ENCODE measurements at regions not wholly inside any gene's neighbourhood (a gene's known extent, or its start where the extent isn't known, plus 50 kb on each side); places are given as distances from the start of the nearest gene placed in this dataset.

DNA sequence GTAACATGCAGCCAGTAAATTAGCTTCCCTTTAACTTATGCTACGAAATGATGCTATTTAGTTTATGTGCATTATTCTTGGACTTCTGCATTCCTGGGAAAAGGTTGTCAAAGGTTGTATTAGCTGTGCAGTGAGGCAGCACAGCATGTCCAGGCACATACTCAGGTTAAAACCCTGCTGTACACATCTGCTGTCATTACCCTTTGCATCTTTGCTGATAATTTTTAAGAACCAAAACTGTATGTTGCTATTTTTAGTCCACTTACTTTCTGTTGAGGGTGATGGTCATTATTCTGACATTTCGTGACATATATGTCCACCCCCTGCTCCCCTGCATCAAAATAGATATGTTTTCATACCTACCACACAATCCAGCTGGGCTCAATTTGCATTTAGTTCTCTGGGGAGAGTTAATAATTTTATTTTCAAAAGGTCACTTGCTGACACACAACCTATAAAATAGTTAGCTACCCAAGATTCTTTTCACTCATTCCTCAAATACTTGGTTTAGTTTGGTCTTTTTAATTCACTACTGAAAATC is 142.5 kb upstream of the SPACA1 start:
- no peak for DNase-seq

DNA sequence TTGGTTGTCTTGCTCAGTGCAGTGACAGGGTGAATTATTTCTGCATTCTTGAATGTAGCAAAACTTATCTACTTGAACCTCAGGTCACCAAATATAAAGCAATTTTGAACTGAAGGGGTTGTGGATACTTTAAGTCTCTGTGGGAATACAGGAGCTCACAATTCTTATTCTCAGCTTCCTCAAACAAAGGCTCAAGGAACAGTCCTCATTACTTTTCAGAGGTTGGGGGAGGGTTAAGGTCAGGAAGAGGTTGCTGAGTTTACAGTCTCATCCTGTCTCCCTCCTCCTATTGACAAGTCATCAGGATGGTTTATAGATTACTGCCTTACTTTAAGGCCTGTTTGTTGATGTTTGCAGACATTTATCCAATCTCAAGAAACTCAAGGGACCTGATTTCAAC is 143.6 kb upstream of the SPACA1 start:
- no peak for DNase-seq

DNA sequence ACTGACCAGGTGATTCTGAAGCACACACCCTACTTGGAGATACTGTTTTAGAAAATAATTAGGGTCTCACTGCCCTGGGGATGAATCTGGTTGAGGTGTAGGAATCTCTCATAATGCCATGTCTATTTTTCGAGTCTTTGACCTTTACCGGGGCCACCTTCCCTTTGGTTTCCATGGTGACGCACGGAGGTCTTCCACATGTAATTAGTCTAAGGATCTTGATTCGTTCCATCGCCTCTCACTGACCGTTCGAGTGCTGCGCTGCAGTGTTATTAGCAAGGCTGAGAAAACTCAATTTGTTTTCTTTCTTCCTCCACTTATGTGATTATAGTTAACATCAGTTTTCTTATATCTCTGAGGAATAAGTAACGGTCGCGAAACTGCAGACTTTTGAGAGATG is 144.3 kb upstream of the SPACA1 start:
- DNase-seq: no peak

DNA sequence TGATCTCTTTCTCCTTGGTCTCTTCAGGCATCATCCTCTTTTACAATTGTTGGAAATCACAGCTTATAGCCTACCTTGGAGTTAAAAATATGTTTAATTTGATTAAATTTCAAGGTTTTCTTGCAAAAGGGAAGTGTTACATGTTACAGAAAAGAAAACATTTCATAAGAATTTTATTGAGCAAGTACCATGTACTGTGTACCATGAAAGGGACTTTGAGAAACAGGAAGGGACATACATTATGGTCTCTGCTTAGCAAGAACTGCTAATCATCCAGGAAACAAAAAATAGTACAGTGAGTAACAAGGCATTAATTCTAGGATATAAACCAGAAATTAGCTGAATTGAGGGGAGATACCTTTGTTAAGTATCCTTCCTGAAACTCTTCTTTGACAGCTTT is 145.3 kb upstream of the SPACA1 start:
- DNase-seq: no peak

DNA sequence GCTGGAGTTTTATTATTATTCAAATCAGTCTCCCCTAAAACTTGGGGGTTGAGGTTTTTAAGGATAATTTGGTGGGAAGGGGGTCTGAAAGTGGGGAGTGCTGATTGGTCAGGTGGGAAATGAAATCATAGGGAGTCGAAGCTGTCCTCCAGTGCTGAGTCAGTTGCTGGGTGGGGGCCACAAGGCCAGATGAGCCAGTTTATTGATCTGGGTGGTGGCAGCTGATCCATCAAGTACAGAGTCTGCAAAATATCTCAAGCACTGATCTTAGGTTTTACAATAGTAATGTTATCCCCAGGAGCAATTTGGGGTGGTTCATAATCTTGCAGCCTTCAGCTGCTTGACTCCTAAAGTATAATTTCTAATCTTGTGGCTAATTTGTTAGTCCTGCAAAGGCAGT is 146.0 kb upstream of the SPACA1 start:
- no peak for DNase-seq

DNA sequence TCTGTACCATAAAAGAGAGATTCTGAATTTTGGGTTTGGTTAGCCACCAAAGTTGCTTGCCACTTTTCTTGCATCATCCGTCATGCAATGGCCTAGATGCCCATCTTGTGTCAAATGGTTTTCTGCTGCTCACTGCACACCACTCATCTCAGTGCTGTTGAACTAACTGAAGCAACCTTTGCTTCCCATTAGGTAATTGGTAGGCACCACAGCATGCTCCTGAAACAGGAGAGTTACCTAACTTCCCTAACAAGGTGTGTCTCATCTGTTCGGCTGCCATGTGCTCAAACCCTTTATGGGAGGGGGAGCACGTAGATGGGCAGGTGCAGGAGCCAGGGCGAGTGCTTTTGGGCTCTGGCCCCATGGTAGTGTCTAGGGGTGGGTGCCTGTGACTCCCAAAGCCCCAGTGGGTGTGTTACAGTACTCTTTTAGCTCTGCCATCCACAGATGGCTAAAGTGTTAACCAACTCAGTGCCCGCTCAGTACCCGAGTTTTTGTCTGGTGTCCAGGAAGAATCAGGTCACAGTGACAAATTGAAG is 147.4 kb upstream of the SPACA1 start:
- no peak for DNase-seq

DNA sequence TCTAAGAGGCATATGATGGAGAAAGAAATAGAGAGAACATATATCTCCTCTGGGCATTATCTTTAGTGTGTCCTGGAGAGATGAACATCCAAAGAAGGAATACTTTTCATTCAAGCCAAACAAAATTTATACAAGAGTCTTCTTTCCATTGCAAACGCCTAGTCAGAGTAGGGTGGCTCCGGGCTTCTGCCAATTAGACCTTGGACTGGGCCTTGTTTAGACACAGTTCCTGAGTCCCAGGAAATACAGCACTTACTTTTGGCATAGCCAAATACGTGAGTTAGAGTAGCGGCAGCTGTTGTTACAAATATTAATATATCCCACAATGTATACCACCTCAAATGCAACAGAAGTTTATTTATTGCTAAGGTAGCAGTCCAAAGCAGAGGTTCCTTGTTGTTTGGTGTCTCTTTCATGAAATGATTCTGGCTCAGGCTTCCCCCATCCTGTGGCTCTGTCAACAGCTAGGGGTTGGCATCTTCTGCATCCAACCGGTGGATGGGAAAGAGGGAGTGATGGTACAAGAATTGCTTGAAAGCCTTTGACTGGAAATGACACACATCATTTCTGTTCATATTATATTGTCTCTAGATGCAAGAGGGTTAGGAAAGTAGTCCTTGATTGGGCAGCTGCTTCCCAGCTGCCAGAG is 148.0 kb upstream of the SPACA1 start:
- no peak for DNase-seq

DNA sequence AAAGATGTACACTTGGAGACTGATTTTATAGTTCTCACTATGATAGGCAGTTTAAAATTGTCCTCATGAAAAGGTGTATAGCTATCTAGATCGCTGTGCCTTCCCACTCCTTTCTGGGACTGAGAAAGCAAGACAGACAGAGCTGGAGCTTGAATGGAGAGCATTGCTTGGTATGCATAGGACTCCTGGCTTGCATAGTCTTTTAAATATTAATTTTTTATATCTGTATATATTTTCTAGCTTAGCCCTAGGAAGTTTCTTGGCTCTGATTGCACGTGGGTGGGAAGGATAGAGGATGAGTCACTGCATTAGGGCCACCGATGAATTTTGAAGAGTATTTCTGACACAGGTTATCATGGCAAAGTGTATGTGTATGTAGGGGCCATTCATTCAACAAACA is 150.0 kb upstream of the SPACA1 start:
- DNase-seq: no peak

DNA sequence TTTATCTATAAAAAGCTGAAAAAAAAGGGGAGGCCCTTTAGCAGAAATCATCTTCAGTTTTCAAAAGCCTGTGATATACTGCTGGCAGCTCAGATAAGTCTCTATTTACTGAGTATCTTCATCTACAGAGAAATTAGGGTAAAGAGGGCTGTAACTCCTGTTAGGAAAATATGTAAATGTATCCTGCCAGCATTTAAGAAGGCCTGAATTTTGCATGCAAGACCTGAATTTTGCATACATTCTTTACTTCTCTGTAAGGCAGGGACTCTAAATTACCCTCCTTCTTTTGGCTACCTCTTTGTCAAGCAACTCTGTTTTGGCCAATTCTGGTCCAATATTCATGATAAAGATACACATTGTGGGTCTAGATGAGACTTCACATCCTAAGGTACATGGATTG is 150.6 kb upstream of the SPACA1 start:
- DNase-seq: no peak

DNA sequence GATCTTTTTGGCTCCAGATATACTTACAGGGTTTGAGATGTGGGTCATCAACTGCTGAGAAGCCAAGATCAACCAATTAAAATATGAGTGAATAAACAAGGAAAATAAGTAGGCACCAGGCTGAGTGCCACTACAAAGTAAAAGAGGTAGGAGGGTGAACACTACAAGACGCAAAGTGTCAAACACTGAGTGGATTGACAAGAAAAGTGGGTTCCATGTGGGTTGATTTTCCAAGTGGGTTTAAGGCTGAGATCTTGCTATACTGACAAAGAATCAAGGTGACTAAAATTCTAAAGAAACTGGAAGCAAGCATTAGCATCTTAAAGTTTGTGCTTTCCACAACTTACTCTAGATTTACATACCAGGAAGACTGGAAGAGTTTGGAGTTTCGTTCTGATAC is 160.4 kb upstream of the SPACA1 start:
- no peak for DNase-seq

DNA sequence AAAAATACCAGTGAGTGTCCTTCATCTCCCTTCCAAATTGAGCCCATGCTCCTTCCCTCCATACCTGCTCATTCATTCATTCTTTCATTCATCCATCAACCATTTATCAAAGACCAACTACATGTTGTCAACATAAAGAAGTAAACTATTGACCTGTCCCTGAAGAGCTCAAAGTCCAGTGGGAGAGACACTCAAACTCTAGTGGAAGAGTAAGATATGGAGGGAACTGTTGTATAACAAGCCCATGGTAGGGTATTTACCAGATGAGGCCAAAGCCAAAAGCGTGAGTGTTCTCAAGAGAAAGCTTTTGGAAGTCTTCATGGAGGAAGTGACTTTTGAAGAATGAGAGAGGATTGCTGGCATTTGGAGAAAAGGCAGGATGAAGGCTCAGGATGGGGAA is 163.4 kb upstream of the SPACA1 start:
- DNase-seq: no peak

DNA sequence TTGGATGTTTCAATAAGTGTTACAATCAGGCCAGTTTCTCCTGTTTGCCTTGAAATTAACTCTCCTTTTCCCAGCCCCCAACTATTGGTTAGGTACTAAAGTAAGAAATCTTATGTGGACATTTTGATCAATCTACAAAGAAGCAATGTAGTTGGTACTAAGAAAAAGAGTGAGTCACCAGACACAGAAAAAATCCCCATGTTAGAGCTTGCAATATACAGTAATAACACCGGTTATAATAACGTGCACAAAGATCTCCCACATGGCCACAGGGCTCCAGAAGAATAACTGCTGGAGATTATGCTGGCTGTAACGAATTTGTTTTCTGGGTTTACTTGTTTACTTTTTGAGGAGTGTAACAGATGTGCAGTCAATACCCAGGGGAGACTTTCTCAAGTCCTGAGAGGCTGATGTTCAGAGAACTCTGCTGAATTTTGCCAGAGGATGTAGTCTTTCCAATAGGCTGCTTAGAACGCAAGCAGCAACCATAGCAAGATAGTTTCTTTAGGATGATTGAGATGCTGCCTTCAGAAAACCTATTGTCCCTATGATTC is 166.2 kb upstream of the SPACA1 start:
- no peak for DNase-seq

DNA sequence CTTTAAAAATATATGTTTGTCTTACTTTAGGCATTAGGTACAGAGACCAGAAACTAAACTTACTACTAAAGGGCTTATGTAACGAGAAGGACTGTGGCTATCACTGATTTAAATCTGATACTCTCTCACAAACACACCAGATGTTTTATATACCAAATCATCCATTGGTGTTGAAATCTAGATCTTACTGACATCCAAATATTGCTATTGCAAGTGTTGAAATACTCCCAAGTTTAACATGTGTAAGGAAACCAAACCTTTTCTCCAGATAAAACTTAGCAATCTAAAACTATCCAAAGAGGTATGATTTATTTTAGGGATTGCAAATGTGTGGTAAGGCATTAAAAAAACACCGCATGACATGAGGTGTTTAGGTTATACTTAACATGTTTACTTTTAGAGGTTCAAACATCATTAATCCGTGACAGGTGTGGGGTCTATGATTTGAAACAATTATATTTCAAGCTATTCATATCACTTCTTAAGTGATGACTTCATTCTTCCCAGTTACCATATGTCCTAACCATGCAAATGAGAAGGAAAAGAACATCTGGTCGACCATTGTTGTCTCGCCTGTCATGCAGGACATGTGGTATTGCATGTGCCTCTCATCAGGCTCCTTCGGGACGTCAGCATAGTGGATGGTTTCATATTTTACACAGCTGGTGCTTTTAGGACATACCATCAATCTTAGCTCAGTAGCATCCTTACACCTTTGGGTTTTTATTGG is 168.3 kb upstream of the SPACA1 start:
- no peak for DNase-seq

DNA sequence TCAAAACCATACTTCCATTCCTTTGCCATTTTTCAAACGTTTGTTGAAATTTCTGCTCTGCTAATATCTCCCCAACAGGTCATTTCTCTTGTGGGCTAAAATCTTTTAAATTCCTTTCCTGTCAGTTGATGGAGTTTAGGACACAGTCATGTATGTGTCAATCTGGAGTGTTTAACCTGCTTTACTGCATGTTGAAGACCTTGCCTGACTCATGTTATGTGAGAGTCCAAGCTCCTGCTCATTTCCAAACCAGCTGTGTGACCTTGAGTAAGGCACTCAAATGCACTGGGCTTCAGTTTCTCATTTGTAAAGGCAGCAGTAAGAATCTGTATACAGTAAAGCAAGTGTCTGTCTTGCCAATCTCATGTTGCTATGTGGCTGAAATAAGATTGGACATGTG is 171.9 kb upstream of the SPACA1 start:
- no peak for DNase-seq

DNA sequence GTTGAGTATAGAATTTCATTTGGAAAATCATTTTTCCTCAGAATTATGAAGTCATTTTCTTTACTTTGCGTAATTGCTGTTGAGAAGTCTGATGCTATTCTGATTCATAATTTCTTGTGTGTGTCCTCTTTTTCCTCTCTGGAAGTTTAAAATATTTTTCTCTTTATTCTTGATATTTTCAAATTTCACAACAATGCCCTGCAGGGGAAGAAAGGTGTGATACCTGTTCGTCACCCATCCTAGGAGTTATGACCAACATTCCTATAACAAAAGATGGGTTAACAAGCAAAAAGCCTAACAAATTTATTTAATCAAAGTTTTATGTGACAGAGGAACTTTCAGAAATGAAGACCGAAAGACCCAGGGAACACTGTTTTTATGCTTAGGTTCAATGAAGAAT is 171.5 kb upstream of the AKIRIN2 start:
- no peak for DNase-seq

DNA sequence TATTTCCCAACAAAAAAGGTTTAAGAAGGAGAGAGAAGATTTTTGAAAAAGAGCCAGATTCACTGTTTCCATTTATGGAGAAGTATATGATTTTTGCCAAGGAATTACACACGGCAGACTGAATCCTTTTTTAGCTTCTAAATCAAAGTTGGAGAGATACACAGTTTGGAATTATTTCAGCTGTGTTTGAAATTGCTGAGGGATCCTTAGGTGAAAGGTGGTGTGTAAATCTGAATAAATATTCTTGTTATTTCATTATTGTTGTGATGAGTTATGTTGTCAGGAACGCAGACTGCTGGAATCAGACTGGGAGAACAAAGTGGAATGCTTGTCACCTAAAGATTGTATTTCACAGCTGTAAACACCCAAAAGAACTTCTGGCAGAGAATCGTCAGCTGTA is 168.5 kb upstream of the AKIRIN2 start:
- DNase-seq: no peak

DNA sequence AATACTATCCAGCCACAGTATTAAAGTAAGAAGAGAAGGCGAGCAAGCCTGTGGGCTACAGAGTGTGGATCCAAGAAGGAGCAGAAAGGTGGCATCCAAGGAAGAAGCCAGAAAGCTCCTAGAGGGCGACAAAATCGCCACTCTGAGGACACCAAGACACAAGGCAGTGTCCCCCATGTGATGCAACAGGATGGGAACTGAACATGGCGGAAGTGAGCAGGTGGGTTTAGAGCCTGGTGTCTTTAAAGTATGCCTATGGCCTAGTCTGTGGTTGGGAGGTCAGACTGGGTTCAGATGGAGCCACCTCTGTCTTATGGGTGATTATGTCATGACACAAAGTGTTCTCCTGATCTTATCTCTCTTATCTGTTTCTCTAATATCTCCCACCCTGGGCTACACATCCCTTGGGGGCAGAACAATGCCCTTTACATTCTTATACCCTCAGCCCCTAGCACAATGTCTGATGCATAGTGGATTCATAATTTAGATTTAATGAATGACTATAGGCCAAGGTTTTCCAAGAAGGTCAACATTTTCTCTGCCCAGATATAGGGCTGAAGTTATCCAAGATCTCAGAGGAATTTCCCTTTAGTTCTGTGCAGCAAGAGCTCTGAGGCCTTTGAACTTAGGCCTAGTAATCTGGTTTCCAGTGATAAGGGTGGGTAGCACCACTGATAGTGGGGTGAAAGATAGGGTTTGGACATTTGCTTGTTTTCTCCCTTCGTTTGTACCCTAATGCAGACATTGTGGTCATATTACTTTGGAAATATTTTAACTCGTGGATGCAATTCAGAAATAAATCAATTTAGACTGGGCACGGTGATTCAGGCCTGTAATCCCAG is 167.3 kb upstream of the AKIRIN2 start:
- no peak for DNase-seq

DNA sequence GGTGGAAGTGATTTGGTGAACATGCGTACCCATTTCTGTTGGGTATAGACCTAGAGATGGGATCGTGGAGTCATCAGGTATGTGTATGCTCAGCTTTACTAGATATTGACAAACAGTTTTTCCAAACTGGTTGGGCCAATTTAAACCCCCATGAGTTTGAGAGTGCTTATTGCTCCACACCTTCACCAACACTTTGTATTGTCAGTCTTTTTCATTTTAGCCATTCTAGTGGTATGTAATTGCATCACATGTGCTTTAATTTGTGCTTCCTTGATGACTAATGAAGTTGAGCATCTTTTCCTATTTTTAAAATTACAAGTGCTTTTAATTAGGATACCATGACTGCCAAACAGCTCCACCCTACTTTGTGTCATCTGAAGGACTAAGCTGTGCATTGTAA is 158.9 kb upstream of the AKIRIN2 start:
- no peak for DNase-seq

DNA sequence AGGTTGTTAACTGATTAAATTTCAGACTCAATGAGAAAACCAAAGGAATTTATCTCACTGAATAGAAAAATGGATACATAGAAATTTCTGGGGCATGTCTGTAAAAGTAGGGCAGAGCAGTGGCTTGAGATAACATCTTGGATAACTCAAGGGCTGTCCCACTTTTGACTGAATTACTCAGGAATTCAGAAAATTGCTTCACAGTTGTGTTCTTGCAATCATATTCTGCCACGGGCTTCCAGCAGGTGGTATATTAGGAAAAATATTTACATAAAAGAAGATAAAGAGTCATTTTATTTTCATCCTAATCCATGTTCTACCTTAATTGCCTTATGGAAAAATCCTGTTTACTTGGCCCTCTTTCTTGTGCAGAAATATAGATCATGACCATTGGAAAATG is 156.4 kb upstream of the AKIRIN2 start:
- DNase-seq: no peak

DNA sequence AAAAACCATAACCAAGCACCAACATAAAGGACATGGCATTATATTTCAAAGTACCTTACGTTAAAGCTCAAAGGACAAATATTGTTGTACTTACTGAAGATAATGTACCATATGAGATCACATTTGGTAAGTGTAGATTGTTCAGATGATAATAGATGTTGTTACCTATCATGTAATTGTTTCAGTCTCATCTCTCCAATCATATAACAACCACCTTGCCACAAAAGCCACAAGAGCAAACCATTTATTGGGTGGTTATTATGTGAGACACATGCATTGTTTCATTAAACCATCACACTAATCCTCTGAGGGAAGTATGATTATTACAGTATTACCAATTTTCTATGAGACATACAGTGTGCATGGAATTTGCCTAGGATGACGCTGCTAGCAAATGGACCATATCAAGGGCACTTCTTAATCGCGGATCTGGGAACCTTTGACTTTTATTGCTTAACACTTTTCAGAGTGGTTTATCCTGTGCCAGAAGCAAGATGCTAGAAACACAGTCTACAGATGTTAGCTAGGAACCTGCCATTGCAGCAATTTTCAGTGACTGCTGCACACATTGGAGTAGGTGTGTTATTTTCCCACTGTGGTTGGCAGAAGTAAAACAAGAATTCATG is 149.8 kb upstream of the AKIRIN2 start:
- peak; percentile 2 for DNase-seq

DNA sequence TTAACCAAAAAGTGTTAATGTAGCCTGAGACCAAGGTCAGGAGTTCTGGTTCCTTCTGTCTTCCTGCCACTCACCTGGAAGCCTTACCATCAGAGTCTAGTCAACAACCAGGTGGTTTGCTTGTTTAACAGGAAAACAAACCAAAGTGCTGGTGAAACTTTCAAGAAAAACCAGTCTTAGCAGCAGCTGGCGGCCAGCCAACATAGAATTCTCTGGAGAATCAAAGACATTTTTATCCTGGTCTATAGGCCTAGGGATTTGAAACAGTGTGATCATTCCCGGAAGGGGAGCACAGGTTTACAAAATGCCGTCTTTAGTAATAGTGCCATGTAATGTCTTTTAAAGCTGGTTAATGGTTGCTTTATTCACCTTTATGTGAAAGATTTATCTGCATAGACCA is 146.6 kb upstream of the AKIRIN2 start:
- DNase-seq: no peak

DNA sequence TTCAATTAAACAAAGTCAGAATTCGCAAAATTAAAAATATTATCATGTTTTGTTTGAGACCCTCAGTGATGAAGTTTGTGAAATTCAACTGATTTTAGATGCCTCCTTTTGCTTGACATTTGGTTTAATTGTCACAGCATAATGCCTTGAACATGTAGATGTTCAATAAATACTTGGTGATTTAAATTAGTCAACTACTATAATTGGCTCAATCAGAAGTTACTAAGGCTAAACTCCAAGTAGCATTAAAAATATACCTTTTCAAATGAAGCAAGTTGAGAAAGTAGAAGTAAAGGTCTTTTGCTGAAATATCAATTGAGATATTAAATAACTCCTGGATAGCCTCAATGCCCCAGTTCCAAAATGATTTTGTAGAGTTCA is 145.8 kb upstream of the AKIRIN2 start:
- DNase-seq: no peak

Measured in CD4-positive, alpha-beta T cell treated with Interleukin-21 for 1 hour (primary cell).